C4-2B (cell line): ENCODE measurements at regions not wholly inside any gene's neighbourhood (a gene's known extent, or its start where the extent isn't known, plus 50 kb on each side); places are given as distances from the start of the nearest gene placed in this dataset.

Experiments
- ZFX ChIP-seq: fragments of 450-650 bp; IDR thresholded peaks from 2 replicates; pipeline ENCODE4 v1.6.1; 2017
- TF ChIP-seq, protein P1 (sequence below): fragments of 450-650 bp; conservative IDR thresholded peaks from 2 replicates; pipeline ENCODE4 v1.5.1; 2017; ENCODE audit warnings: mild to moderate bottlenecking

DNA sequence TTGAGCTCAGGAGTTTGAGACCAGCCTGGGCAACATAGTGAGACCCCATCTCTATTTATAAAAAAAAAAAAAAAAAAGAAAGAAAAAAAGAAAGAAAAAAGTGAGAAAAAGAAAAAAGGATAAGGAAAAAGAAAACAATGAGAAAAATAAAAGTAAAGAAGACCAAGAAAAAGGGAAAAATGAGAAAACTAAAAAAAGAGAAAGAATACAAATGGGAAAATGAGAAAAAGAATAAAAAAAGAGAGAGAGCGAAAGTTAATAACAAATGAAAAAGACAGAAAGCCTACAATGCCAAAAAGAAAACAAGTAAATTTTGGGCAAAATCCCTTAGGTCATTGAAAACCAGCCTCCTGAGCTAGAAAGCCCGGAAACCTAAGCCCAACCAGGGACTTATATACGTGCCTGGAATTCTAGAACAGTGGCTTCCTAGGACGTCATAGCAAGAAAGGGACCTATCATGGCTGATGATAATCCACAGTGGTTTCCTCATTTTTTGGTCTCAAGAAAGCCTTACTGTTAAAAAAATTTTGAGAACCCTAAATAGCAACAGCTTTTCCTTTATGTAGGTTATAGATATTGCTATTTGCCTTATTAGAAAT is 131.7 kb upstream of the CLINT1 start:
- TF ChIP-seq, protein P1, sequence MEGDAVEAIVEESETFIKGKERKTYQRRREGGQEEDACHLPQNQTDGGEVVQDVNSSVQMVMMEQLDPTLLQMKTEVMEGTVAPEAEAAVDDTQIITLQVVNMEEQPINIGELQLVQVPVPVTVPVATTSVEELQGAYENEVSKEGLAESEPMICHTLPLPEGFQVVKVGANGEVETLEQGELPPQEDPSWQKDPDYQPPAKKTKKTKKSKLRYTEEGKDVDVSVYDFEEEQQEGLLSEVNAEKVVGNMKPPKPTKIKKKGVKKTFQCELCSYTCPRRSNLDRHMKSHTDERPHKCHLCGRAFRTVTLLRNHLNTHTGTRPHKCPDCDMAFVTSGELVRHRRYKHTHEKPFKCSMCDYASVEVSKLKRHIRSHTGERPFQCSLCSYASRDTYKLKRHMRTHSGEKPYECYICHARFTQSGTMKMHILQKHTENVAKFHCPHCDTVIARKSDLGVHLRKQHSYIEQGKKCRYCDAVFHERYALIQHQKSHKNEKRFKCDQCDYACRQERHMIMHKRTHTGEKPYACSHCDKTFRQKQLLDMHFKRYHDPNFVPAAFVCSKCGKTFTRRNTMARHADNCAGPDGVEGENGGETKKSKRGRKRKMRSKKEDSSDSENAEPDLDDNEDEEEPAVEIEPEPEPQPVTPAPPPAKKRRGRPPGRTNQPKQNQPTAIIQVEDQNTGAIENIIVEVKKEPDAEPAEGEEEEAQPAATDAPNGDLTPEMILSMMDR, result no peak
- no peak for TF ChIP-seq ZFX
